GM19324 (cell line): ENCODE measurements at regions not wholly inside any gene's neighbourhood (a gene's known extent, or its start where the extent isn't known, plus 50 kb on each side); places are given as distances from the start of the nearest gene placed in this dataset.
A peak's percentile ranks its signal among the peaks of the same experiment; 100 is the strongest.

Experiments
- ATAC-seq: cut with Tn5 transposase; IDR thresholded peaks from one replicate; pipeline ENCODE4 v1.9.1; 2021; ENCODE audit warnings: mild to moderate bottlenecking, moderate library complexity; ENCODE audit not compliant: unreplicated experiment, low FRiP score

- no peak for ATAC-seq
Measured at GRCh38 chr6:8750627-8751026, 315.3 kb upstream of the SLC35B3 start.

GRCh38 chr6:8749465-8749864, 314.1 kb upstream of the SLC35B3 start:
- ATAC-seq = no peak

- peak; percentile 86 for ATAC-seq
Measured at GRCh38 chr6:8743170-8743745, 307.9 kb upstream of the SLC35B3 start.

- no peak for ATAC-seq
Measured at GRCh38 chr6:8739454-8739853, 304.1 kb upstream of the SLC35B3 start.

GRCh38 chr6:8738951-8739350, 303.6 kb upstream of the SLC35B3 start:
- ATAC-seq = no peak

- no peak for ATAC-seq
Measured at GRCh38 chr6:8736156-8736895, 301.0 kb upstream of the SLC35B3 start.

- no peak for ATAC-seq
Measured at GRCh38 chr6:8733879-8734278, 298.5 kb upstream of the SLC35B3 start.

GRCh38 chr6:8731874-8732273, 296.5 kb upstream of the SLC35B3 start:
- ATAC-seq = peak; percentile 44

GRCh38 chr6:8710668-8711431, 275.5 kb upstream of the SLC35B3 start:
- ATAC-seq = no peak

GRCh38 chr6:8707956-8708772, 272.8 kb upstream of the SLC35B3 start:
- no peak for ATAC-seq

GRCh38 chr6:8707369-8707768, 272.0 kb upstream of the SLC35B3 start:
- no peak for ATAC-seq

- no peak for ATAC-seq
Measured at GRCh38 chr6:8705435-8706020, 270.2 kb upstream of the SLC35B3 start.

- no peak for ATAC-seq
Measured at GRCh38 chr6:8703059-8703458, 267.7 kb upstream of the SLC35B3 start.

GRCh38 chr6:8688821-8689220, 253.5 kb upstream of the SLC35B3 start:
- ATAC-seq = no peak

GRCh38 chr6:8686077-8686476, 250.7 kb upstream of the SLC35B3 start:
- no peak for ATAC-seq

- ATAC-seq = no peak
Measured at GRCh38 chr6:8683204-8683603, 247.9 kb upstream of the SLC35B3 start.

GRCh38 chr6:8679823-8680222, 244.5 kb upstream of the SLC35B3 start:
- no peak for ATAC-seq

- no peak for ATAC-seq
Measured at GRCh38 chr6:8678466-8678865, 243.1 kb upstream of the SLC35B3 start.

- no peak for ATAC-seq
Measured at GRCh38 chr6:8674126-8674525, 238.8 kb upstream of the SLC35B3 start.

- no peak for ATAC-seq
Measured at GRCh38 chr6:8672882-8673281, 237.5 kb upstream of the SLC35B3 start.
